Uterus (tissue), 3 donors: ENCODE measurements at regions not wholly inside any gene's neighbourhood (a gene's known extent, or its start where the extent isn't known, plus 50 kb on each side); places are given as distances from the start of the nearest gene placed in this dataset.

Source experiments
- DNase-seq, 2 donors: peaks; one replicate each; pipeline ENCODE4 v3.0.0-alpha.2; 2019 to 2020
- H3K27ac ChIP-seq, 2 donors: fragments of 200-600 bp; sonication (generic); 1 replicate in 1 of 2; 2 replicates in 1 of 2; pipeline ENCODE4 v1.5.1; 2016 to 2018
- H3K27me3 ChIP-seq, 2 donors: fragments of 200-600 bp; sonication (generic); one replicate each; pipeline ENCODE4 v1.5.1; 2018 to 2019; ENCODE audit warnings: control low read depth in 1 of 2
- H3K36me3 ChIP-seq, 2 donors: fragments of 200-600 bp; sonication (generic); one replicate each; pipeline ENCODE4 v1.5.1; 2019; ENCODE audit warnings: control low read depth in 1 of 2
- H3K4me1 ChIP-seq, 2 donors: fragments of 200-600 bp; sonication (generic); one replicate each; pipeline ENCODE4 v1.5.1; 2018 to 2019; ENCODE audit warnings: control low read depth in 1 of 2
- H3K4me3 ChIP-seq, 2 donors: fragments of 200-600 bp; sonication (generic); 1 replicate in 1 of 2; 2 replicates in 1 of 2; pipeline ENCODE4 v1.5.1; 2018 to 2019; ENCODE audit warnings: mild to moderate bottlenecking in 1 of 2
- H3K9me3 ChIP-seq, 2 donors: fragments of 200-600 bp; sonication (generic); one replicate each; pipeline ENCODE4 v1.5.1; 2019; ENCODE audit warnings: control low read depth in 1 of 2
- CTCF ChIP-seq, 4 experiments: fragments of 200-600 bp in 2 of 4; fragments of 450-650 bp in 2 of 4; sonication (generic) in 2 of 4; IDR thresholded peaks; one replicate each; pipeline ENCODE4 v1.5.1; 2016 to 2019; ENCODE audit warnings: antibody characterized with exemption in 4 of 4, mild to moderate bottlenecking in 2 of 4, moderate library complexity in 1 of 4
- POLR2A ChIP-seq, 2 donors: fragments of 450-650 bp; IDR thresholded peaks; one replicate each; pipeline ENCODE4 v1.6.1; 2016; ENCODE audit warnings: antibody characterized with exemption in 2 of 2, mild to moderate bottlenecking in 1 of 2, moderate library complexity in 1 of 2
- intact Hi-C: fragments of 100-400 bp; cut with DNase I; formaldehyde crosslinking; loops from one replicate; pipeline ENCODE4 v1.15.1; 2023; ENCODE audit warnings: low total_unique reads
- donor health status: DM: yes; HTN: yes; CAD: no.

DNA sequence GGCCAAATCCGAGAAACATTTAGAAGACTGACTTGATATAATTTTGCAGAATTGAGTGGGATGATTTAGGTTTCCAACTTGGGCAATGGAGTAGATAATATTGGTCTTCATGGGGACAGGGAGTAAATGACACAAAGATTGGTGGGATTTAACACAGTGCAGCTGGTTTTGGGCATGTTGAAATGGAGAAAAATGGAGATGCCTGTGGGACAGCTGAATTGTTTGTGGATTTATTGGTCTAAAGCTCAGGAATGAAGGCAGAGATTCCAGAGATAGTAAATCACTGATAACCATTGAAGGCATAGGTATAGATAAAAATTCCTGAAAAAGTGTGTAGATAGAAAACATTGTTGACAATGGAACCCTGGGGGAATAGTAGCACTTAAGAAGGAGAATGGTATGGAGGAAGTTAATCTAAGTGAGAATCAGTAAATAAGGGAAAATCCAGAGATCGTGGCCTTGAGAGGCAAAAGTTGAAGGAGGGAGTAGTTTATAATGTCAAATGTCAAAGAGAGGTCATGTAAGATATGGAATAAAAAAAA is 120.9 kb upstream of the ATP2B1 start:
- intact Hi-C loops, result no loop called here
- DNase-seq, result no peak
- H3K4me3 ChIP-seq, result no peak overlapping the region
- H3K9me3 ChIP-seq, result no peaks in the 10 kb centered on the region
- no peak overlapping the region for H3K27ac ChIP-seq
- no peaks in the 10 kb centered on the region for H3K4me1 ChIP-seq
- TF ChIP-seq CTCF (IDR thresholded peaks at IDR 0.05) (no peak), POLR2A (IDR thresholded peaks at IDR 0.05) (no peak)
- H3K27me3 ChIP-seq, result no peaks in the 10 kb centered on the region
- no peaks in the 10 kb centered on the region for H3K36me3 ChIP-seq

DNA sequence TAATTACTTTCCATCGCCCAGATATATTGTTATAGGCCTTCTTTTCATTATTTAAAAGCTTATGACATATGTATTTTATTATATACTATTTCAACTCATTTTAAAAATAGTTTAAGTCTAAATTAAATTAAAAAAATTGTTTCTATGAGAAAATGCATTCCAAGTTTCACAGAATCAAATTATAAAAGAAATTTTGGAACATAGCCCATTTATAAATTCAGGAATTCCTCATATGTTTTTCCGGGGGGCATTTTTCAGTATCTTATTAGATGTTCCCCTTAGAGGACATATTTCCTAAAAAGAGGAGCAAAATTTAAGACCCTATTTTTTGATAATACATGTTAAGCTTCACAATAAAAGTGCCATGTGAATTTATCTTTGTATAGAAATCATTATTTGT is 119.9 kb upstream of the ATP2B1 start:
- H3K36me3 ChIP-seq, result no peaks in the 10 kb centered on the region
- no peak for DNase-seq
- no peaks in the 10 kb centered on the region for H3K4me1 ChIP-seq
- H3K27me3 ChIP-seq, result no peaks in the 10 kb centered on the region
- no peak overlapping the region for H3K4me3 ChIP-seq
- intact Hi-C loops, result no loop called here
- H3K27ac ChIP-seq, result no peak overlapping the region
- H3K9me3 ChIP-seq, result no peaks in the 10 kb centered on the region
- no peak for TF ChIP-seq POLR2A (IDR thresholded peaks at IDR 0.05)
- TF ChIP-seq CTCF (IDR thresholded peaks at IDR 0.05), result no peak

- no peaks in the 10 kb centered on the region for H3K9me3 ChIP-seq
- intact Hi-C loops, result no loop called here
- TF ChIP-seq CTCF (IDR thresholded peaks at IDR 0.05) (no peak), POLR2A (IDR thresholded peaks at IDR 0.05) (no peak)
- no peaks in the 10 kb centered on the region for H3K4me1 ChIP-seq
- no peaks in the 10 kb centered on the region for H3K36me3 ChIP-seq
- no peak overlapping the region for H3K4me3 ChIP-seq
- no peak overlapping the region for H3K27ac ChIP-seq
- DNase-seq, result no peak
- H3K27me3 ChIP-seq, result no peaks in the 10 kb centered on the region
Measured at GRCh38 chr12:89827592-89827991, 119.0 kb upstream of the ATP2B1 start.

- H3K36me3 ChIP-seq, result no peaks in the 10 kb centered on the region
- no peaks in the 10 kb centered on the region for H3K27me3 ChIP-seq
- H3K4me1 ChIP-seq, result no peaks in the 10 kb centered on the region
- no peaks in the 10 kb centered on the region for H3K9me3 ChIP-seq
- no peak for DNase-seq
- TF ChIP-seq CTCF (IDR thresholded peaks at IDR 0.05), result no peak
- no peak for TF ChIP-seq POLR2A (IDR thresholded peaks at IDR 0.05)
- intact Hi-C loops, result no loop called here
- no peak overlapping the region for H3K27ac ChIP-seq
- no peak overlapping the region for H3K4me3 ChIP-seq
Measured at GRCh38 chr12:89826468-89826867, 117.8 kb upstream of the ATP2B1 start.

DNA sequence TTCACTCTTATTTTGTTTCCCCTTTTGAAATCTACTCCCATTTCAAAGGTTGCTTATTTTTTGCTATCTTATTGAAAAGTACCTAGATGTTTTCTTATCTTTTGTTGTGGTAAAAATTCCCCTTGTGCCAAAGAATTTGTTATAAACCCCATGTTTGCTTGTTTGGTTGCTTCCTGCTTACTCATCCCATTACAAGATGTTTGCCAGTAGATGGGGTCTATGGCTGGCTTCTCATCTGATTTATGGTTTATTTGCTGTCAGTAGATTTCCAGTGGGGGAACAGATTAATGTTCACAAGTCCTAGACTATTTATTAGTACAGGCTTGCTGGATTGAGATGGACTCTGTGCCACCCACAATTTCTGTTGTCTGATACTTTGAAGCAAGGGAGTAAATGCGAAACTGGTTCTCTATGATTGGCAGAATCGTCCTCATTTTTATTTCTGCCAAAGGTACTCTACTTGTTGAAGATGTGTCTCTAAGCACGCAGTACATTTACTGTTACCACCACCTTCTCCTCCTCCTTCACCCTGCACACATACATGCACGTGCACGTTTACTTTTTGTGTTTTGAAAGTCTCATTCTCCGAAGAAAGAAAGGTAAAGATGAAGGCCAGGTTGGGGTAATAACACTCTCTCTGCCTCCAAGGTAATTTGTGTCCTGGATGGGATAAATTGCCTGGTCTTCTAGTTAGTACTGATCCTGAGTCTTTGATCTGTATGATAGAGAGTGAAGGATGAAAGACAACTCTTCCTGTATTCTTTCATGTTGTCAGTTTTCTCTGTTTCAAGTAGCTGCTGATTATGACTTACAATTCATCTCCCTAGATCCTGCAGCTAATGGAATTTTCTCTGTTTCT is 117.2 kb upstream of the ATP2B1 start:
- Histone ChIP-seq H3K9me3 (no peaks in the 10 kb centered on the region), H3K27ac (no peak overlapping the region), H3K36me3 (no peaks in the 10 kb centered on the region), H3K4me3 (no peak overlapping the region), H3K4me1 (no peaks in the 10 kb centered on the region), H3K27me3 (no peaks in the 10 kb centered on the region)
- no peak for DNase-seq
- no peak for TF ChIP-seq CTCF (IDR thresholded peaks at IDR 0.05)
- no peak for TF ChIP-seq POLR2A (IDR thresholded peaks at IDR 0.05)
- intact Hi-C loops, result no loop called here
